NT2/D1 (cell line): ENCODE measurements at regions not wholly inside any gene's neighbourhood (a gene's known extent, or its start where the extent isn't known, plus 50 kb on each side); places are given as distances from the start of the nearest gene placed in this dataset.

Experiments
- SUZ12 ChIP-seq: IDR thresholded peaks from 2 replicates; pipeline ENCODE4 v1.6.1; 2011; ENCODE audit not compliant: insufficient read length, insufficient read depth; ENCODE audit errors: extremely low read depth
- YY1 ChIP-seq: IDR thresholded peaks from 2 replicates; pipeline ENCODE4 v1.6.1; 2011; ENCODE audit not compliant: insufficient read length, insufficient read depth
- ZNF274 ChIP-seq: IDR thresholded peaks from 2 replicates; pipeline ENCODE4 v1.6.1; 2011; ENCODE audit warnings: mild to moderate bottlenecking, low read depth, low read length

DNA sequence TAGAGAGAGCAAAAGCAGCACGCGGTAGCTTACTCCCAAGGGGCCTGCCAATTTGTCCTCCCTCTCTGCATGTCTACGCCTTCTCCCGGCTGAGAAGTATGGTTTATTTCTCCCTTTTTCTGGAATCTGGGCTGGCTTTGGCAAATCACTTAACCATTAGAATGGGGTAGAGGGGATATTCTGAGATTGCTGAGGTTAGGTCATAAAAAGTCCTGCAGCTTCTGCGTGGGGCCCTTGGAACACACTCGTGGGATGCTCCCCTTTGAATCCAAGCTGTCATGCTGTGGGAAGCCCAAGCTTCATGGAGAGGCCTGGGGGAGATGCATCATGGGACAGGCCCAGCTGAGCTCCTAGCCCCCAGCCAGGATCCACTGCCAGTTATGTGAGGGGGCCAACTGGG is 403.6 kb upstream of the MAF start:
- no peak for TF ChIP-seq SUZ12
- TF ChIP-seq YY1 = no peak
- TF ChIP-seq ZNF274 = no peak
